Ascending aorta (tissue), 2 donors: ENCODE measurements at regions not wholly inside any gene's neighbourhood (a gene's known extent, or its start where the extent isn't known, plus 50 kb on each side); places are given as distances from the start of the nearest gene placed in this dataset.

Experiments
- DNase-seq, 2 donors: peaks; one replicate each; pipeline ENCODE4 v3.0.0-alpha.2; 2019; ENCODE audit warnings: low spot score in 2 of 2
- H3K27ac ChIP-seq, 2 donors: fragments of 200-600 bp; sonication (generic); one replicate each; pipeline ENCODE4 v1.5.1; 2016 to 2017; ENCODE audit warnings: mild to moderate bottlenecking in 1 of 2
- H3K27me3 ChIP-seq: fragments of 200-600 bp; sonication (generic); one replicate; pipeline ENCODE4 v1.5.1; 2017
- H3K36me3 ChIP-seq, 2 donors: fragments of 200-600 bp; sonication (generic); one replicate each; pipeline ENCODE4 v1.5.1; 2016
- H3K4me1 ChIP-seq, 2 donors: fragments of 200-600 bp; sonication (generic); one replicate each; pipeline ENCODE4 v1.5.1; 2016 to 2017; ENCODE audit warnings: mild to moderate bottlenecking in 1 of 2
- H3K4me3 ChIP-seq, 2 donors: fragments of 200-600 bp; sonication (generic); one replicate each; pipeline ENCODE4 v1.5.1; 2016 to 2017; ENCODE audit warnings: mild to moderate bottlenecking in 1 of 2
- H3K9me3 ChIP-seq, 2 donors: fragments of 200-600 bp; sonication (generic); one replicate each; pipeline ENCODE4 v1.5.1; 2016
- CTCF ChIP-seq, 3 experiments: fragments of 200-600 bp in 2 of 3; fragments of 450-650 bp in 1 of 3; sonication (generic) in 2 of 3; IDR thresholded peaks; one replicate each; pipeline ENCODE4 v1.5.1; 2016 to 2019; ENCODE audit warnings: antibody characterized with exemption in 3 of 3, mild to moderate bottlenecking in 1 of 3, moderate library complexity in 1 of 3
- intact Hi-C: fragments of 100-400 bp; cut with DNase I; formaldehyde crosslinking; loops from one replicate; pipeline ENCODE4 v1.15.1; 2023

GRCh38 chr5:28766565-28767158 is 1728.3 kb upstream of the CDH9 start:
- H3K36me3 ChIP-seq = no peaks in the 10 kb centered on the region
- DNase-seq = no peak
- intact Hi-C loops = loop anchor here (2.0 kb wide), 1 partner anchor 294 kb away; no protein-coding TSS in a partner anchor
- no peak overlapping the region for H3K4me3 ChIP-seq
- no peak overlapping the region for H3K27ac ChIP-seq
- TF ChIP-seq CTCF (IDR thresholded peaks at IDR 0.05) = peak in 2 of 3 experiments; percentile 20 to 60
- H3K27me3 ChIP-seq = no peaks in the 10 kb centered on the region
- no peaks in the 10 kb centered on the region for H3K4me1 ChIP-seq
- H3K9me3 ChIP-seq = no peaks in the 10 kb centered on the region

GRCh38 chr5:28751396-28751795 is 1713.0 kb upstream of the CDH9 start:
- H3K27ac ChIP-seq = no peak overlapping the region
- no peaks in the 10 kb centered on the region for H3K27me3 ChIP-seq
- H3K4me1 ChIP-seq = no peaks in the 10 kb centered on the region
- TF ChIP-seq CTCF (IDR thresholded peaks at IDR 0.05) = no peak
- no peaks in the 10 kb centered on the region for H3K9me3 ChIP-seq
- no peak overlapping the region for H3K4me3 ChIP-seq
- no peak for DNase-seq
- intact Hi-C loops = no loop called here
- H3K36me3 ChIP-seq = no peaks in the 10 kb centered on the region

- intact Hi-C loops = no loop called here
- DNase-seq = no peak
- H3K27ac ChIP-seq = no peak overlapping the region
- no peaks in the 10 kb centered on the region for H3K27me3 ChIP-seq
- no peak overlapping the region for H3K4me3 ChIP-seq
- no peaks in the 10 kb centered on the region for H3K9me3 ChIP-seq
- no peaks in the 10 kb centered on the region for H3K4me1 ChIP-seq
- no peak for TF ChIP-seq CTCF (IDR thresholded peaks at IDR 0.05)
- H3K36me3 ChIP-seq = no peaks in the 10 kb centered on the region
Measured at GRCh38 chr5:28750251-28750650, 1711.9 kb upstream of the CDH9 start.

GRCh38 chr5:28748446-28748845 is 1710.1 kb upstream of the CDH9 start:
- Histone ChIP-seq H3K27ac (no peak overlapping the region), H3K4me1 (no peaks in the 10 kb centered on the region), H3K4me3 (no peak overlapping the region), H3K36me3 (no peaks in the 10 kb centered on the region), H3K9me3 (no peaks in the 10 kb centered on the region), H3K27me3 (no peaks in the 10 kb centered on the region)
- no peak for TF ChIP-seq CTCF (IDR thresholded peaks at IDR 0.05)
- intact Hi-C loops = no loop called here
- DNase-seq = no peak

- H3K36me3 ChIP-seq = no peaks in the 10 kb centered on the region
- no peaks in the 10 kb centered on the region for H3K27me3 ChIP-seq
- no peak for DNase-seq
- no peak for TF ChIP-seq CTCF (IDR thresholded peaks at IDR 0.05)
- no peak overlapping the region for H3K27ac ChIP-seq
- H3K4me1 ChIP-seq = no peaks in the 10 kb centered on the region
- intact Hi-C loops = no loop called here
- no peak overlapping the region for H3K4me3 ChIP-seq
- no peaks in the 10 kb centered on the region for H3K9me3 ChIP-seq
Measured at GRCh38 chr5:28743716-28744110, 1705.3 kb upstream of the CDH9 start.
